HEK293T (cell line): ENCODE measurements at regions not wholly inside any gene's neighbourhood (a gene's known extent, or its start where the extent isn't known, plus 50 kb on each side); places are given as distances from the start of the nearest gene placed in this dataset.
"Not testable (repeated sequence)": the region's sequence is repeated elsewhere in the genome, so short reads cannot be mapped to it uniquely, and the experiment has no call there.

Experiments
- CTCF ChIA-PET: fragments of 350-600 bp; formaldehyde crosslinking; extraction: SDS; loops from one replicate; lab custom pipeline; 2021; ENCODE audit warnings: antibody characterized with exemption, inconsistent platforms; lab: Yijun Ruan, JAX
- POLR2A ChIA-PET: fragments of 350-600 bp; formaldehyde crosslinking; extraction: SDS; loops from one replicate; lab custom pipeline; 2020; ENCODE audit warnings: antibody characterized with exemption, inconsistent platforms; lab: Yijun Ruan, JAX
- DNase-seq: peaks from one replicate; pipeline ENCODE4 v3.0.0; 2012; ENCODE audit warnings: mixed read lengths; ENCODE audit errors: extremely low spot score
- ARNT ChIP-seq: fragments of 450-650 bp; IDR thresholded peaks from 2 replicates; pipeline ENCODE4 v1.6.1; 2017; ENCODE audit warnings: mild to moderate bottlenecking
- BHLHE40 ChIP-seq: fragments of 450-650 bp; IDR thresholded peaks from 2 replicates; pipeline ENCODE4 v1.6.1; 2016; ENCODE audit warnings: mild to moderate bottlenecking, moderate library complexity, borderline replicate concordance
- CTBP1 ChIP-seq: fragments of 450-650 bp; IDR thresholded peaks from 2 replicates; pipeline ENCODE4 v1.6.1; 2016; ENCODE audit warnings: borderline replicate concordance
- ELF4 ChIP-seq: fragments of 450-650 bp; IDR thresholded peaks from 2 replicates; pipeline ENCODE4 v1.6.1; 2017; ENCODE audit warnings: antibody characterized with exemption
- FOXA1 ChIP-seq: fragments of 450-650 bp; IDR thresholded peaks from 2 replicates; pipeline ENCODE4 v1.6.1; 2016; ENCODE audit warnings: mild to moderate bottlenecking
- FOXK2 ChIP-seq: fragments of 450-650 bp; IDR thresholded peaks from 2 replicates; pipeline ENCODE4 v1.6.1; 2016; ENCODE audit warnings: mild to moderate bottlenecking
- FOXM1 ChIP-seq: fragments of 450-650 bp; IDR thresholded peaks from 2 replicates; pipeline ENCODE4 v1.6.1; 2017; ENCODE audit warnings: mild to moderate bottlenecking, borderline replicate concordance
- HDGF ChIP-seq: fragments of 450-650 bp; IDR thresholded peaks from 2 replicates; pipeline ENCODE4 v1.6.1; 2017; ENCODE audit warnings: antibody characterized with exemption, borderline replicate concordance
- L3MBTL2 ChIP-seq: fragments of 450-650 bp; conservative IDR thresholded peaks from 2 replicates; pipeline ENCODE4 v1.6.1; 2016; ENCODE audit warnings: mild to moderate bottlenecking
- LEF1 ChIP-seq: fragments of 450-650 bp; IDR thresholded peaks from 2 replicates; pipeline ENCODE4 v1.6.1; 2017; ENCODE audit warnings: mild to moderate bottlenecking, borderline replicate concordance
- NFRKB ChIP-seq: fragments of 450-650 bp; IDR thresholded peaks from 2 replicates; pipeline ENCODE4 v1.6.1; 2016; ENCODE audit warnings: mild to moderate bottlenecking, moderate library complexity
- SP1 ChIP-seq: fragments of 450-650 bp; IDR thresholded peaks from 2 replicates; pipeline ENCODE4 v1.6.1; 2017
- SUZ12 ChIP-seq: fragments of 450-650 bp; IDR thresholded peaks from 2 replicates; pipeline ENCODE4 v1.6.1; 2016; ENCODE audit warnings: mild to moderate bottlenecking
- TARDBP ChIP-seq: fragments of 450-650 bp; IDR thresholded peaks from 2 replicates; pipeline ENCODE4 v1.6.1; 2016
- ZNF384 ChIP-seq: fragments of 450-650 bp; IDR thresholded peaks from 2 replicates; pipeline ENCODE4 v1.6.1; 2016
- TF ChIP-seq, protein P1 (sequence below): fragments of 450-650 bp; IDR thresholded peaks from 2 replicates; pipeline ENCODE4 v1.6.1; 2016

GRCh38 chr2:94753466-94753998 lies 117.7 kb upstream of the TEKT4 start:
- TF ChIP-seq FOXM1 (no peak), CTBP1 (no peak), L3MBTL2 (no peak), ZNF384 (no peak), SP1 (no peak), TARDBP (peak; percentile 68; the same call in 1 of the 2 replicates)
- TF ChIP-seq, protein P1, sequence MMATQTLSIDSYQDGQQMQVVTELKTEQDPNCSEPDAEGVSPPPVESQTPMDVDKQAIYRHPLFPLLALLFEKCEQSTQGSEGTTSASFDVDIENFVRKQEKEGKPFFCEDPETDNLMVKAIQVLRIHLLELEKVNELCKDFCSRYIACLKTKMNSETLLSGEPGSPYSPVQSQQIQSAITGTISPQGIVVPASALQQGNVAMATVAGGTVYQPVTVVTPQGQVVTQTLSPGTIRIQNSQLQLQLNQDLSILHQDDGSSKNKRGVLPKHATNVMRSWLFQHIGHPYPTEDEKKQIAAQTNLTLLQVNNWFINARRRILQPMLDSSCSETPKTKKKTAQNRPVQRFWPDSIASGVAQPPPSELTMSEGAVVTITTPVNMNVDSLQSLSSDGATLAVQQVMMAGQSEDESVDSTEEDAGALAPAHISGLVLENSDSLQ = no peak
- POLR2A ChIA-PET = no interaction called here
- no peak for DNase-seq
- CTCF ChIA-PET = no interaction called here

GRCh38 chr2:94758546-94758945 lies 112.7 kb upstream of the TEKT4 start:
- DNase-seq = no peak
- ChIA-PET POLR2A (no interaction called here), CTCF (interaction anchor here (0.7 kb wide), 1 partner anchor 110 kb away, joined by 3 read pairs; no protein-coding TSS in a partner anchor)
- TF ChIP-seq FOXA1 (no peak), L3MBTL2 (no peak), SUZ12 (no peak), CTBP1 (no peak), ELF4 (no peak), TARDBP (no peak)

GRCh38 chr2:94759211-94759610 lies 112.0 kb upstream of the TEKT4 start:
- ChIA-PET POLR2A (no interaction called here), CTCF (interaction anchor here (0.7 kb wide), 1 partner anchor 109 kb away, joined by 3 read pairs; no protein-coding TSS in a partner anchor)
- peak; percentile 33 for DNase-seq
- TF ChIP-seq L3MBTL2 (no peak), FOXA1 (no peak)
- TF ChIP-seq, protein P1 = peak; percentile 70

- ChIA-PET CTCF (no interaction called here), POLR2A (no interaction called here)
- peak; percentile 9 for DNase-seq
- TF ChIP-seq TARDBP = no peak
- no peak for TF ChIP-seq FOXK2
- TF ChIP-seq, protein P1 = no peak
- TF ChIP-seq BHLHE40 = no peak
- no peak for TF ChIP-seq ZNF384
- TF ChIP-seq FOXA1 = no peak
- no peak for TF ChIP-seq CTBP1
- no peak for TF ChIP-seq LEF1
Measured at GRCh38 chr2:94762600-94762999, 108.6 kb upstream of the TEKT4 start.

GRCh38 chr2:94763318-94763717 lies 107.9 kb upstream of the TEKT4 start:
- TF ChIP-seq HDGF (no peak), L3MBTL2 (no peak), FOXK2 (no peak), ZNF384 (no peak), NFRKB (no peak), SP1 (no peak), TARDBP (no peak), LEF1 (no peak), FOXA1 (no peak), ELF4 (no peak), ARNT (no peak)
- TF ChIP-seq, protein P1 = no peak
- ChIA-PET POLR2A (no interaction called here), CTCF (no interaction called here)
- DNase-seq = no peak

GRCh38 chr2:94764331-94764730 lies 106.9 kb upstream of the TEKT4 start:
- DNase-seq, POLR2A ChIA-PET, CTCF ChIA-PET: not testable (repeated sequence)

GRCh38 chr2:94767336-94767735 lies 103.9 kb upstream of the TEKT4 start:
- POLR2A ChIA-PET = no interaction called here
- no peak for TF ChIP-seq HDGF
- TF ChIP-seq NFRKB = no peak
- no peak for TF ChIP-seq TARDBP
- no peak for TF ChIP-seq ARNT
- TF ChIP-seq CTBP1 = no peak
- no peak for TF ChIP-seq L3MBTL2
- TF ChIP-seq ELF4 = no peak
- TF ChIP-seq SUZ12 = no peak
- TF ChIP-seq ZNF384 = no peak
- TF ChIP-seq, protein P1 = no peak
- no peak for TF ChIP-seq FOXK2
- TF ChIP-seq FOXA1 = no peak
- no peak for TF ChIP-seq FOXM1
- TF ChIP-seq SP1 = no peak
- TF ChIP-seq LEF1 = no peak
- DNase-seq = no peak
- CTCF ChIA-PET = no interaction called here
